Spleen (tissue), 7 donors: ENCODE measurements at regions not wholly inside any gene's neighbourhood (a gene's known extent, or its start where the extent isn't known, plus 50 kb on each side); places are given as distances from the start of the nearest gene placed in this dataset.

Experiments
- POLR2A ChIP-seq, 3 donors: fragments of 450-650 bp; IDR thresholded peaks; one replicate each; pipeline ENCODE4 v1.5.1; 2017; ENCODE audit warnings: antibody characterized with exemption in 3 of 3, mild to moderate bottlenecking in 1 of 3
- POLR2AphosphoS5 ChIP-seq, 3 donors: sonication (generic); formaldehyde crosslinking; IDR thresholded peaks; one replicate each; pipeline ENCODE4 v1.5.1; 2017; ENCODE audit warnings: antibody characterized with exemption in 3 of 3
- TF ChIP-seq, protein P1 (sequence below), 11 experiments: fragments of 200-600 bp in 7 of 11; fragments of 450-650 bp in 4 of 11; sonication (generic) in 4 of 11; IDR thresholded peaks in 8 of 11; conservative IDR thresholded peaks in 3 of 11; 1 replicate in 7 of 11; 2 replicates in 4 of 11; pipeline versions ENCODE4 v1.4.0 to v1.8.0; 2016 to 2021; ENCODE audit warnings: antibody characterized with exemption in 11 of 11, inconsistent platforms in 4 of 11, mild to moderate bottlenecking in 1 of 11
- donor health status: DM: no; HTN: no; CAD: no; lungs with moderate emphysema.
- donor health status: DM: no; HTN: no; CAD: no.
- donor health status: DM: no; HTN: no; CAD: no.

GRCh38 chrX:81527881-81528440, 326.1 kb downstream of the SH3BGRL start:
- TF ChIP-seq, protein P1, sequence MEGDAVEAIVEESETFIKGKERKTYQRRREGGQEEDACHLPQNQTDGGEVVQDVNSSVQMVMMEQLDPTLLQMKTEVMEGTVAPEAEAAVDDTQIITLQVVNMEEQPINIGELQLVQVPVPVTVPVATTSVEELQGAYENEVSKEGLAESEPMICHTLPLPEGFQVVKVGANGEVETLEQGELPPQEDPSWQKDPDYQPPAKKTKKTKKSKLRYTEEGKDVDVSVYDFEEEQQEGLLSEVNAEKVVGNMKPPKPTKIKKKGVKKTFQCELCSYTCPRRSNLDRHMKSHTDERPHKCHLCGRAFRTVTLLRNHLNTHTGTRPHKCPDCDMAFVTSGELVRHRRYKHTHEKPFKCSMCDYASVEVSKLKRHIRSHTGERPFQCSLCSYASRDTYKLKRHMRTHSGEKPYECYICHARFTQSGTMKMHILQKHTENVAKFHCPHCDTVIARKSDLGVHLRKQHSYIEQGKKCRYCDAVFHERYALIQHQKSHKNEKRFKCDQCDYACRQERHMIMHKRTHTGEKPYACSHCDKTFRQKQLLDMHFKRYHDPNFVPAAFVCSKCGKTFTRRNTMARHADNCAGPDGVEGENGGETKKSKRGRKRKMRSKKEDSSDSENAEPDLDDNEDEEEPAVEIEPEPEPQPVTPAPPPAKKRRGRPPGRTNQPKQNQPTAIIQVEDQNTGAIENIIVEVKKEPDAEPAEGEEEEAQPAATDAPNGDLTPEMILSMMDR (IDR thresholded peaks at IDR 0.05 in 8 of 11, conservative IDR thresholded peaks at IDR 0.05 in 3 of 11): no peak
- TF ChIP-seq POLR2AphosphoS5 (IDR thresholded peaks at IDR 0.05) (no peak), POLR2A (IDR thresholded peaks at IDR 0.05) (no peak)
